ENCODE measurements at regions not wholly inside any gene's neighbourhood (a gene's known extent, or its start where the extent isn't known, plus 50 kb on each side); places are given as distances from the start of the nearest gene placed in this dataset.

DNA sequence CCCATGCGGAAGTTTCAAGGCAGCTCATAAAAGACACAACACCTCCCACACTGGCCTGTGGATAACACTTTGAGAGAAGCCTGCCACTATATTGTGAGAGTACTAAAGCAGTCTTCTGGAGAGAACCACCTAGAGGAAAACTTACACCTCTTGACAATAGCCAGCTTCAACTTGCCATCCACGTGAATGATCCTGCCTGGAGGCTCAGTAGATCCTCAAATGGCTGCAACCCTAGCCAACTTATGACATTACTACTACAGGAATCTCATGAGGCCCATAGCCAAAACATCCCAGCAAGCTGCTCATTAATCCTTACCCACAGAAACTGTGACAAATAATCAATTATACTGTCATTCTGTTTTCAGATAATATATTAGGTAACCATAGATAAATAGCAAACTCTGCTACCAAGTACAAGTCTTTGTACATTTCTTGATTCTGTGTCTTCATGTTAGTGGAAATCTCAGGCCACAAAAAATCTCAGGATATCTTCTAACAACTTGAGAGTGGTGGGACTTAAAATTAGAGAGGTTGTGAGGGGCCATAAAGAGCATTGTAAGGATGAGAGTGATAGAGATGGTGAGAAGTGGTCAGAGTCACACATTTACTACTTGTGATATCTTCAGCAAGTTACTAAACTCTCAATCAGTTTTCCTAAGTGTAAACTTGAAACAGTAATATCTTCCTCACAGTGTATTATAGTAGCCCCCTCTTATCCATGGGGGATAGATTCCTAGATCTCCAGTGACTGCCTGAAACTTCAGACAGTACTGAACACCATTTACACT is 368.0 kb downstream of the C12orf50 start:
- H3K4me1 ChIP-seq (ENCODE audit: insufficient read depth, low read length), result no peaks in the 10 kb centered on the region
- H3K36me3 ChIP-seq (ENCODE audit: insufficient read depth, low read length), result no peaks in the 10 kb centered on the region
- no peak overlapping the region for H3K9ac ChIP-seq (ENCODE audit: low read depth, low read length)
- no peaks in the 10 kb centered on the region for H3K9me3 ChIP-seq (ENCODE audit: control insufficient read depth, insufficient read depth, low read length)

DNA sequence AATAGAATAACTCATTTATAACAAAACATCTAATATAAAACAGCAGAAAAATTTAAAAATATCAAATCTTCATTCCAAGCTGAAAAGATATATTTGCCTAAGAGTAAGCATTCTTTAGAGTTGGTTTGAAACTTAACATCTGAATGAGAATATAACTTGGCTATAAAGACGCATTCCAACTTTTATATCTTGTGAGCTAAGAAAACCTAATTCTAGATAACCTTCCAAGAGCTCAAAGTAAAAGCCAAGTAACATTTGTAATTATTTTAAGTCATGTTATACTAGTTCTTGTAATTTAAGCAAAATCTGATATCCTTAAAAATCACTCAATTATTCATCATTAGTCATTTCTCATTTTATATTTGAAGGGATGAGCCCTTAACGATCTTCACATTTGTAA is 368.9 kb downstream of the C12orf50 start:
- H3K9ac ChIP-seq (ENCODE audit: low read depth, low read length), result no peak overlapping the region
- H3K4me1 ChIP-seq (ENCODE audit: insufficient read depth, low read length), result no peaks in the 10 kb centered on the region
- no peaks in the 10 kb centered on the region for H3K9me3 ChIP-seq (ENCODE audit: control insufficient read depth, insufficient read depth, low read length)
- H3K36me3 ChIP-seq (ENCODE audit: insufficient read depth, low read length), result no peaks in the 10 kb centered on the region

DNA sequence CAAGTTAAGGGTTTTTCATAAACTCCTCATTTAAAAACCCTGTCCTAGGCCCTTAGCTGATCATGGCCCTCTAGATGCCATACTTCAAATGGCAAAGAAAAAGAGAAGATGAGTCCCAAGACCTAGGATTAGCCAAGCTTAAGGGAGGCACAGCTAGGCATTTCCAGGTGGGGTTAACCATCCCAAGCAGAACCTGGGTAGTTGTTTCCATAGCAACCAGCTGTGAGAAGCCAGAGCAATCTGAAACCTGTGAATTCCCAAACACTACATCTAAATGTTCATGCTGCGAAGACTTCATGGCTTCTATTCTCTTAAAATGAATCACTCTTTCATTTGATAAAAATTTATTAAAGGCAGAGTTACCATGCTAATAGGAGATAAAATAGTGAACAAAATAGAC is 372.9 kb downstream of the C12orf50 start:
- Histone ChIP-seq H3K36me3 (ENCODE audit: insufficient read depth, low read length) (no peaks in the 10 kb centered on the region), H3K9me3 (ENCODE audit: control insufficient read depth, insufficient read depth, low read length) (no peaks in the 10 kb centered on the region)

DNA sequence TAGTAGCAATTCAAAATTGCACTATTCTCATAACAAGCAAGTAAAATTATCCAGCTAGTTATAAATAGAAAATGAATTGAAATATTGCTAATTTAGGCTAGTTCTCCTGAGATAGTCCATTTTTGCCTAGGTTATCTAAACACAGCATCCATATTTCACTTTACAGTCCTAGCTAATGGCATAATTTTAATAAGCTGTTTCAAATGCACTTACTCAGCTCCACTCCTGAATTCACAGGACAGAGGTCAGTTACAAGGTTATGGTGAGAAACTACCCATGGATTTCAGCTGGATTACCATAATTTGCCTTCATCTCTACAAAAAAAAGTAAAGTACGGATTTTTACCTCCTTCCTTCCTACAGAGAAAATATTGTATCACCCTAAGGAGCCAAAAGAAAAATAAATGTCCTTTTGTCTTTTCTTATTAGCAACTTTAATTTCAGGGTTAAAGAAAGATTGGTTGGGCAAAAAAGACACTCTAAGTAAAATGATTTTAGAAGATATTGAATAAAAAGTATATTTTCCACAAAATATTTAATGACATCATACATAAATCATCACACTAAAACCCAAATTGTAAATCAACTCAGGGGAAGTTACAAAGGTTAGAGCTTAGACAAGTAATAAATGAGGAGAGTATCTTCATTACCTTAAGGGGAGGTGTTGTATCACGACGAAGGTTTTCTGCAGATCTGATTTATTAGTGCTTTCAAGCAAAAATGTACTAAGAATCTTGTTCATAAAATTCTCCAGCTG is 377.4 kb downstream of the C12orf50 start:
- Histone ChIP-seq H3K36me3 (ENCODE audit: insufficient read depth, low read length) (no peaks in the 10 kb centered on the region), H3K4me1 (ENCODE audit: insufficient read depth, low read length) (no peaks in the 10 kb centered on the region), H3K9ac (ENCODE audit: low read depth, low read length) (no peak overlapping the region), H3K9me3 (ENCODE audit: control insufficient read depth, insufficient read depth, low read length) (no peaks in the 10 kb centered on the region)

More for the DNA sequence above, 372.9 kb downstream of the C12orf50 start:
- Histone ChIP-seq H3K4me1 (ENCODE audit: insufficient read depth, low read length) (no peaks in the 10 kb centered on the region), H3K9ac (ENCODE audit: low read depth, low read length) (no peak overlapping the region)

DNA sequence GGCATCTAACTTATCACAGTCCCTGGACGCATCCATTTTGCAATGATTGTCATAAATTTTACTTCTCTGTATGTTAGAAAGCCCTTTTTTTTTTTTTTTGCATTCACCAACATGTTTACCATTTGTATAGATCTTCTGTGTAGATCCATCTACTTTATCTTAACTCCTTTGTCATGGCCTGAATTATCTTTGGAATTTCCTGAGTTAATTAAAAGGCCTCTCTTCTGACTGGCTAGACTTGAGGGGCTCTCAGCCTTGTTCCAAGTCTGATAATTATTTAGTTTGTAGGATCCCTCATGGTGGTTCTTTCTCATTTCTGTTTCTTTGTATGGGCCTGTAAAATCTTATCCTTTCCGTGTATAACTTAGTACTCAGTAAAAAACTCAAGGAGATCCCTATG is 387.0 kb downstream of the C12orf50 start:
- no peaks in the 10 kb centered on the region for H3K9me3 ChIP-seq (ENCODE audit: control insufficient read depth, insufficient read depth, low read length)
- no peak overlapping the region for H3K9ac ChIP-seq (ENCODE audit: low read depth, low read length)
- peaks cover 5% of the 10 kb centered on the region; the same call in 1 of the 2 replicates for H3K4me1 ChIP-seq (ENCODE audit: insufficient read depth, low read length)
- H3K36me3 ChIP-seq (ENCODE audit: insufficient read depth, low read length), result no peaks in the 10 kb centered on the region

DNA sequence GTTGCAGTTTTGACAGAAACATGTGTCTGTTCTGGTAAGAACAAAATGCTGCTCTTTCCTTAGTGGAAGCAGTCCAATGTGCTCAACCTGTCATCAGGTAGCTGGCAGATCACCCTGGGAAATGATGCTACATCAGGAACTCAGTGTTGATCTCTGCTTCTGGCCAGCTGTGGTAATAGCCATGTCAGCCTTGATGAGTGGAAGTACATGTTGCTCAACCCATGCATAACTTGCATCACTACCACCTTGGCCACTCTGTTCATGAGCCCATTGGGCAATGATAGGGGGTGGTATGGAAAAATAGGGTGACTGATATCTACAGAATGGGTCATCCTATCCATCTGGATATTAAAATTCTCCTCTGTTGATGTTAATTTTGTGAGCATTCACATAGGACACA is 411.0 kb downstream of the C12orf50 start:
- H3K9ac ChIP-seq (ENCODE audit: low read depth, low read length), result no peak overlapping the region
- H3K4me1 ChIP-seq (ENCODE audit: insufficient read depth, low read length), result peaks cover 4% of the 10 kb centered on the region; the same call in 1 of the 2 replicates
- H3K9me3 ChIP-seq (ENCODE audit: control insufficient read depth, insufficient read depth, low read length), result no peaks in the 10 kb centered on the region
- H3K36me3 ChIP-seq (ENCODE audit: insufficient read depth, low read length), result no peaks in the 10 kb centered on the region

DNA sequence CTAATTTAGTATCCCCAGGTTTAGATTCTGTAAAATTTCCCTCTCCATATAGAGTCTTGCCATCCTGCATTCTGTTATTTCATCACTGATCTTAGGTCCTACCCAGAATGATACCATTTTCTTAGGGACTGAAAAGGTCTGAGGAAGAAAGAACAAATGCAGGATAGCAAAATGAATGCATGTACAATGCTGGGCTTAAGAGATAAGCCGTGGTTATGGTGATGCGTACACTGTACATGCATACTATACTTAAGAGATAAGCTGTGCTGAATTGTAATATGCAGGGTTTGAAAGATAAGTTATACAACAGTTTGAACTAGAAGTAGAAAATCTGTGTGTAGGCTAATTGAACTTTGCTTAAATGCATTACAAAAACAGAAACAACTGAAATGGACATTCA is 416.2 kb downstream of the C12orf50 start:
- Histone ChIP-seq H3K9me3 (ENCODE audit: control insufficient read depth, insufficient read depth, low read length) (no peaks in the 10 kb centered on the region), H3K36me3 (ENCODE audit: insufficient read depth, low read length) (no peaks in the 10 kb centered on the region), H3K4me1 (ENCODE audit: insufficient read depth, low read length) (peaks cover 4% of the 10 kb centered on the region; the same call in 1 of the 2 replicates), H3K9ac (ENCODE audit: low read depth, low read length) (no peak overlapping the region)

DNA sequence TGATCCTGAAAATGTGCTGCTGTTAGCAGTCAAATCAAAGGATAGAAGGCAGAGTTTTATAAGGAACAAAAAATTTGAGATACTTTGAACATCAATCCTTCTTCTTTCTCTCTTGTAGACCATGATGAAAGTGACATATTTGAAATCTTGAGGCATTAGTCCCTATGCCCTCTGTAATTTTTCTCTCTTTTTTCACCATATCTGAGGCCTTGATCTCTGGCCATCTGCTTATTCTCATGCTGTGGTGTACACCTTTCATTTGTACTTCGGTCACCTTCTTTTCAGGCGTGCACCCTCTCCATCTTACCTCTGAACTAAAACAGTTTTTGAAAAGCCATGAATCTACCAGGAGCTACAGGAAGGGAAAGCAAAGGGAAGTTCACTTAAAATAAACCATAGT is 420.9 kb downstream of the C12orf50 start:
- Histone ChIP-seq H3K36me3 (ENCODE audit: insufficient read depth, low read length) (no peaks in the 10 kb centered on the region), H3K4me1 (ENCODE audit: insufficient read depth, low read length) (no peaks in the 10 kb centered on the region), H3K9ac (ENCODE audit: low read depth, low read length) (no peak overlapping the region), H3K9me3 (ENCODE audit: control insufficient read depth, insufficient read depth, low read length) (no peaks in the 10 kb centered on the region)

DNA sequence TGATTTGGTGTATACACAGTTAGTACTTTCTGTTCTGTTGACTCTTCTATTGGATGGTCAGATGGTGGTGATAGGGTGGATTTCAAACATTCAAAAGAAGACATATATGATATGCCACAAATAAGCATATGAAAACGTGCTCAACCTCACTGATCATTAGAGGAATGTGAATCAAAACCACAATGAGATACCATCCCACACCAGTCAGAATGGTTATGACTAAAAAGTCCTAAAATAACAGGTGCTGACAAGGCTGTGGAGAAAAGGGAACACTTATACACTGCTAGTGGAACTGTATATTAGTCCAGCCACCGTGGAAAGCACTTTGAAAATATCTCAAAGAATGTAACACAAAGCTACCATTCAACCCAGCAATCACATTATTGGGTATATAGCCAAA is 425.5 kb downstream of the C12orf50 start:
- H3K9me3 ChIP-seq (ENCODE audit: control insufficient read depth, insufficient read depth, low read length), result no peaks in the 10 kb centered on the region
- H3K9ac ChIP-seq (ENCODE audit: low read depth, low read length), result no peak overlapping the region

DNA sequence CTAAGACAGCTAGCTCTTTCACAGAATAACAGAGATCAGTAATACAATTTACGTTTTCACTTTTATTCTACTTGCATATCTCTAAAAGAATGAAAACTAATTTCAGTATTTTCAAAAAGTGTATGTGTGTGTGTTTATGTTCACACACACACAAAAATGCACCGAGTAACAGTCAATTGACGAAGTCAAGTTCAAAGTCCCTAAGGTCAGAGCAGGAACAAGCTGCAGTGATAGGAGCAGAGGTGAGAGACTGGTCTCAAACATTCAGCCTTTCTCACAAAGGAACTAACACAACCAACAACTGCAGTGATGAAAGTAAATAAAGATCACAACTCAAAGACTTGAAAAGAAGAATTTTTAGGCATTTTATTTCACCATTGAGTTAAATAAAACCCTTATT is 429.7 kb downstream of the C12orf50 start:
- H3K36me3 ChIP-seq (ENCODE audit: insufficient read depth, low read length), result no peaks in the 10 kb centered on the region
- H3K4me1 ChIP-seq (ENCODE audit: insufficient read depth, low read length), result no peaks in the 10 kb centered on the region
- H3K9me3 ChIP-seq (ENCODE audit: control insufficient read depth, insufficient read depth, low read length), result no peaks in the 10 kb centered on the region
- no peak overlapping the region for H3K9ac ChIP-seq (ENCODE audit: low read depth, low read length)

More for the DNA sequence above, 425.5 kb downstream of the C12orf50 start:
- no peaks in the 10 kb centered on the region for H3K36me3 ChIP-seq (ENCODE audit: insufficient read depth, low read length)
- no peaks in the 10 kb centered on the region for H3K4me1 ChIP-seq (ENCODE audit: insufficient read depth, low read length)

DNA sequence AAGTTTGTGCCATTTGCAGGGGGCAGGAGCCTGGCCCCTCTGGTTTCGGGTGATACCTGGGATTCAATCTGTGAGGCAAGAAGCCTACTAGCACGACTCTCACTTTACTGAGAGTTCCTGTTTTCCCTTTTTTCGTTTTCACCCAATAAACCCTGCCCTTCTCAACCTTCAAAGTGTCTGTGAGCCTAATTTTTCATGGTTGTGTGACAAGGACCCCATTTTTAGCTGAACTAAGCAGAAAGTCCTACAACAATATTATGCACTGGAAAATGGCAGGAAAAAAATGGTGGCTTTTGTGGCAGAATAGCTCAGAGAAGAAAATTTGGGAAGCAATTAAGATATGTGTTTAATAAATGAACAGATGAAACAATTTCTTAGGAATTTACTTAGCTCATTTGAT is 432.1 kb downstream of the C12orf50 start:
- H3K4me1 ChIP-seq (ENCODE audit: insufficient read depth, low read length), result no peaks in the 10 kb centered on the region
- no peaks in the 10 kb centered on the region for H3K36me3 ChIP-seq (ENCODE audit: insufficient read depth, low read length)

DNA sequence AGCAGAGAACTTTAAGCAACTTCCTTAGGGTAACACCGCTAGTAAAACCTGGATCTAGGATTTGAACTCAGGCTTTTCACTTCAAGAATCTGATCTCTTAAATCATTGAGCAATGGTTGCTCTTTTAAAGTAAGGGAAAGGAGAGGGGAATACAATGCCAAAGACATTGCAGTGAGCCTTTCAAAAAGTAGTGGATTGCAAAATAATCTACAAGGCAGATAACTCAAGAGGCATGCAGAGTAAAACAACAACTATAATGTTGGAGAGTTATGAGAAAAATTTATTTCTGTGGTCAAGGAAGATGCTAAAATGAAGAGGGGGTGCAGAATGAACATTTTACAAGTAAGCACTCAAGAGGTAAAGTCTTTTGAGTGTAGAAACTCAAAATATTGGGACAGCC is 432.6 kb downstream of the C12orf50 start:
- Histone ChIP-seq H3K9me3 (ENCODE audit: control insufficient read depth, insufficient read depth, low read length) (no peaks in the 10 kb centered on the region), H3K9ac (ENCODE audit: low read depth, low read length) (no peak overlapping the region), H3K36me3 (ENCODE audit: insufficient read depth, low read length) (no peaks in the 10 kb centered on the region), H3K4me1 (ENCODE audit: insufficient read depth, low read length) (no peaks in the 10 kb centered on the region)

More for the DNA sequence above, 432.1 kb downstream of the C12orf50 start:
- Histone ChIP-seq H3K9me3 (ENCODE audit: control insufficient read depth, insufficient read depth, low read length) (no peaks in the 10 kb centered on the region), H3K9ac (ENCODE audit: low read depth, low read length) (no peak overlapping the region)

DNA sequence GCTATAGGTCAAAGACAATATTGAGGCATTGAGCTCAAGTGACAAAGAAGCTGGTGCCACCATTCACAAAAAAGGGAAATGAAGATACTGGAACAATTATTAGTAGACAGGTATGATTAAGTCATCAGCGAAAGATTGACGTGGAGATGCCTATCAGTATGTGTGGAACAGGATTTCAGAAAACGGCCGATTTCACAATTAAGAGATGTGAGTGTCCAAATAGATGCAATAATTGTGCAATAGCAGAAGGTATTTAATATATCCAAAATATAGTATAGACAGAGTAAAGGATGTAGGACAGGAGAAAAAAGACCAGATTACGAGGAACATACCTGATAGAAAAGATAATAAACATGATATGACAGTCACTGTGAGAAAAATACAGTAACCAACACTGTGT is 433.1 kb downstream of the C12orf50 start:
- Histone ChIP-seq H3K9me3 (ENCODE audit: control insufficient read depth, insufficient read depth, low read length) (no peaks in the 10 kb centered on the region), H3K9ac (ENCODE audit: low read depth, low read length) (no peak overlapping the region), H3K36me3 (ENCODE audit: insufficient read depth, low read length) (no peaks in the 10 kb centered on the region), H3K4me1 (ENCODE audit: insufficient read depth, low read length) (no peaks in the 10 kb centered on the region)

DNA sequence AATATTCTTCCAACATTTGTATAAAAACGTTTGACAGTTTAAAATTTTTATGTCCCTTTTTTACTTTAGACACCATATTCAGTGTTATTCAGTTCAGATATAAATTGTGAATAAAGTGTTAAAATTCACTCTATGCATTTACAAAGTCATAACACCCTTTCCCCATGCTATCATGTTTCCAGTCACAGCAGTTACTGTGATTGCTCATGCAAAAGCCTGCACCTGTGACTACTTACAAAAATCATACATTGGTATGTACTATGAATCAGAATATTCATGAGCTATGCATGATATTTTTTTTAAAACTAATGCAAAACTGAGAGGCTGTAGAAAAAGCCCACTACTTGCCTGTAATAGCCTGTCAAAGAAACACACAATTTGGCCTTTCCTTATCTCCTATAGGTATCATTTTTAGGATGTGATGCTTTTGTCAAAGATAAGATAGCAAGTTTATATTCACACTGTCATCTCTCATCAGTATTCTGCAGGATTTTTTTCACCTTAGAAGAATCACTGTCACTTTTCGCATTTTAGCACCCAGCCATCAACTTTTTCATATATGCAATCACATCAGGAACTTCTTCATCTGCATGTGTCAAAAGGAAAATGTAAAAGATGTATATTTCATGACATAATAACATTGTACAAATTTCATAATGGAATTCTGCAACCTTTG is 443.2 kb downstream of the C12orf50 start:
- Histone ChIP-seq H3K9me3 (ENCODE audit: control insufficient read depth, insufficient read depth, low read length) (no peaks in the 10 kb centered on the region), H3K36me3 (ENCODE audit: insufficient read depth, low read length) (no peaks in the 10 kb centered on the region), H3K4me1 (ENCODE audit: insufficient read depth, low read length) (no peaks in the 10 kb centered on the region), H3K9ac (ENCODE audit: low read depth, low read length) (no peak overlapping the region)

Data from ES-I3 (cell line).